PC-3 (cell line): ENCODE measurements at regions not wholly inside any gene's neighbourhood (a gene's known extent, or its start where the extent isn't known, plus 50 kb on each side); places are given as distances from the start of the nearest gene placed in this dataset.

Experiments used
- ATAC-seq: fragments of 200-7000 bp; cut with Tn5 transposase; 2 replicates; pipeline ENCODE4 v1.9.1; 2020; ENCODE audit warnings: mild to moderate bottlenecking, moderate library complexity
- BruUV-seq: library from RNA; stranded (reverse); fragments of 400-500 nt; replicated peaks from 2 replicates; lab custom pipeline; 2021; lab: Mats Ljungman, UMichigan
- CTCF ChIA-PET: fragments of 300-600 bp; sonication (Branson Sonifier 250); formaldehyde crosslinking; loops from one replicate; lab custom pipeline; 2022; ENCODE audit warnings: antibody characterized with exemption; lab: Charles Lee
- POLR2A ChIA-PET: fragments of 300-600 bp; sonication (Branson Sonifier 250); formaldehyde crosslinking; loops from one replicate; lab custom pipeline; 2022; ENCODE audit warnings: antibody characterized with exemption; ENCODE audit not compliant: unreplicated experiment; lab: Charles Lee
- DNase-seq: peaks from one replicate; pipeline ENCODE4 v3.0.0-alpha.2; 2015
- H2AFZ ChIP-seq: fragments of 300-600 bp; sonication (generic); 2 replicates; pipeline ENCODE4 v1.6.0; 2016; ENCODE audit warnings: antibody characterized with exemption, low read length
- H3F3A ChIP-seq: fragments of 300-600 bp; sonication (generic); one replicate; pipeline ENCODE4 v1.6.0; 2017; ENCODE audit warnings: antibody characterized with exemption, low read length, control low read depth, mild to moderate bottlenecking; ENCODE audit not compliant: unreplicated experiment
- H3K27ac ChIP-seq: fragments of 300-600 bp; sonication (generic); 2 replicates; pipeline ENCODE4 v1.5.1; 2016; ENCODE audit warnings: mild to moderate bottlenecking, low read length
- H3K27me3 ChIP-seq: fragments of 300-600 bp; sonication (generic); 2 replicates; pipeline ENCODE4 v1.6.1; 2016; ENCODE audit warnings: low read length, mixed read lengths
- H3K36me3 ChIP-seq: fragments of 300-600 bp; sonication (generic); 2 replicates; pipeline ENCODE4 v1.6.1; 2016; ENCODE audit warnings: low read depth, mixed run types, low read length, mixed read lengths
- H3K4me1 ChIP-seq: fragments of 300-600 bp; sonication (generic); 2 replicates; pipeline ENCODE4 v1.5.1; 2016; ENCODE audit warnings: low read length; ENCODE audit not compliant: insufficient read depth
- H3K4me2 ChIP-seq: fragments of 300-600 bp; sonication (generic); 2 replicates; pipeline ENCODE4 v1.6.0; 2016; ENCODE audit warnings: low read length
- H3K4me3 ChIP-seq: fragments of 300-600 bp; sonication (generic); 2 replicates; pipeline ENCODE4 v1.5.1; 2016; ENCODE audit warnings: mild to moderate bottlenecking, low read length, mixed read lengths
- H3K79me2 ChIP-seq: fragments of 300-600 bp; sonication (generic); 2 replicates; pipeline ENCODE4 v1.6.1; 2017; ENCODE audit warnings: low read length, mixed read lengths
- H3K9ac ChIP-seq: fragments of 300-600 bp; sonication (generic); 2 replicates; pipeline ENCODE4 v1.6.0; 2016; ENCODE audit warnings: mild to moderate bottlenecking, low read length
- H3K9me2 ChIP-seq: fragments of 300-600 bp; sonication (generic); replicated peaks from 2 replicates; pipeline ENCODE4 v1.6.1; 2016; ENCODE audit warnings: mixed run types, low read length, mixed read lengths
- H3K9me3 ChIP-seq: fragments of 300-600 bp; sonication (generic); 2 replicates; pipeline ENCODE4 v1.6.1; 2016; ENCODE audit warnings: low read length, mixed read lengths
- H4K20me1 ChIP-seq: fragments of 300-600 bp; sonication (generic); 2 replicates; pipeline ENCODE4 v1.6.1; 2016; ENCODE audit warnings: low read length, mixed read lengths
- CTCF ChIP-seq: fragments of 300-600 bp; sonication (generic); conservative IDR thresholded peaks from 2 replicates; pipeline ENCODE4 v1.5.1; 2017; ENCODE audit warnings: antibody characterized with exemption, low read depth, mild to moderate bottlenecking, low read length
- EZH2 ChIP-seq: fragments of 300-600 bp; sonication (generic); IDR thresholded peaks from one replicate; pipeline ENCODE4 v1.6.1; 2017; ENCODE audit warnings: antibody characterized with exemption, mild to moderate bottlenecking, low read length; ENCODE audit not compliant: unreplicated experiment
- EZH2phosphoT487 ChIP-seq: fragments of 300-600 bp; sonication (generic); IDR thresholded peaks from 2 replicates; pipeline ENCODE4 v1.6.1; 2018; ENCODE audit warnings: mild to moderate bottlenecking, antibody characterized with exemption, low read length, borderline replicate concordance
- intact Hi-C: fragments of 100-400 bp; cut with micrococcal nuclease; formaldehyde crosslinking; loops from 2 replicates; pipeline ENCODE4 v1.9.0; 2023

- no peaks in the 10 kb centered on the region for H3K9me2 ChIP-seq
- DNase-seq (no peak), ATAC-seq (no peak)
- no peaks in the 10 kb centered on the region for H4K20me1 ChIP-seq
- no peak overlapping the region for H3K4me3 ChIP-seq
- no peaks in the 10 kb centered on the region for H3K9me3 ChIP-seq
- H3K27me3 ChIP-seq: peaks cover 41% of the 10 kb centered on the region
- intact Hi-C loops: no loop called here
- POLR2A ChIA-PET: no interaction called here
- H3K27ac ChIP-seq: no peak overlapping the region
- H3K9ac ChIP-seq: no peak overlapping the region
- no TSS peak for BruUV-seq
- no peaks in the 10 kb centered on the region for H3K4me1 ChIP-seq
- no peaks in the 10 kb centered on the region for H3K79me2 ChIP-seq
- CTCF ChIA-PET: no interaction called here
- no peaks in the 10 kb centered on the region for H3K36me3 ChIP-seq
- no peaks in the 10 kb centered on the region for H3F3A ChIP-seq
- no peak overlapping the region for H2AFZ ChIP-seq
- TF ChIP-seq EZH2phosphoT487 (no peak), CTCF (no peak), EZH2 (no peak)
- no peak overlapping the region for H3K4me2 ChIP-seq
Observed at GRCh38 chr1:157226739-157227138, 88.5 kb upstream of the ETV3 start.

- CTCF ChIA-PET: no interaction called here
- POLR2A ChIA-PET: no interaction called here
- intact Hi-C loops: no loop called here
- TF ChIP-seq EZH2phosphoT487 (no peak), CTCF (no peak), EZH2 (no peak)
- H3K4me2 ChIP-seq: no peak overlapping the region
- DNase-seq (no peak), ATAC-seq (no peak)
- no peaks in the 10 kb centered on the region for H3K9me3 ChIP-seq
- no peaks in the 10 kb centered on the region for H3K9me2 ChIP-seq
- no TSS peak for BruUV-seq
- H3K4me3 ChIP-seq: no peak overlapping the region
- no peaks in the 10 kb centered on the region for H3F3A ChIP-seq
- H3K27me3 ChIP-seq: peaks cover 61% of the 10 kb centered on the region
- H3K4me1 ChIP-seq: no peaks in the 10 kb centered on the region
- H2AFZ ChIP-seq: no peak overlapping the region
- H3K9ac ChIP-seq: no peak overlapping the region
- no peak overlapping the region for H3K27ac ChIP-seq
- H3K36me3 ChIP-seq: no peaks in the 10 kb centered on the region
- H3K79me2 ChIP-seq: no peaks in the 10 kb centered on the region
- H4K20me1 ChIP-seq: no peaks in the 10 kb centered on the region
Observed at GRCh38 chr1:157219600-157219999, 81.4 kb upstream of the ETV3 start.

GRCh38 chr1:157219182-157219581, 81.0 kb upstream of the ETV3 start:
- DNase-seq: no peak
- H2AFZ ChIP-seq: no peak overlapping the region
- BruUV-seq: no TSS peak
- H3K4me1 ChIP-seq: no peaks in the 10 kb centered on the region
- H3K27ac ChIP-seq: no peak overlapping the region
- H3K9me3 ChIP-seq: no peaks in the 10 kb centered on the region
- intact Hi-C loops: no loop called here
- no peak for TF ChIP-seq EZH2phosphoT487
- no peak for TF ChIP-seq CTCF
- no peak for TF ChIP-seq EZH2
- CTCF ChIA-PET: no interaction called here
- H3K9me2 ChIP-seq: no peaks in the 10 kb centered on the region
- H3K27me3 ChIP-seq: peaks cover 60% of the 10 kb centered on the region
- no peak for ATAC-seq
- H3F3A ChIP-seq: no peaks in the 10 kb centered on the region
- POLR2A ChIA-PET: no interaction called here
- no peak overlapping the region for H3K4me3 ChIP-seq
- no peak overlapping the region for H3K4me2 ChIP-seq
- no peaks in the 10 kb centered on the region for H3K79me2 ChIP-seq
- H3K36me3 ChIP-seq: no peaks in the 10 kb centered on the region
- no peak overlapping the region for H3K9ac ChIP-seq
- H4K20me1 ChIP-seq: no peaks in the 10 kb centered on the region
